OCI-LY7 (cell line): ENCODE measurements at regions not wholly inside any gene's neighbourhood (a gene's known extent, or its start where the extent isn't known, plus 50 kb on each side); places are given as distances from the start of the nearest gene placed in this dataset.
"Not testable (repeated sequence)": the region's sequence is repeated elsewhere in the genome, so short reads cannot be mapped to it uniquely, and the experiment has no call there.

Experiments used
- EZH2phosphoT487 ChIP-seq: fragments of 200-600 bp; sonication (generic); IDR thresholded peaks from 2 replicates; pipeline ENCODE4 v1.6.1; 2018; ENCODE audit warnings: low read depth, borderline replicate concordance, mild to moderate bottlenecking, mixed run types, antibody characterized with exemption, low read length, moderate library complexity, mixed read lengths
- TF ChIP-seq, protein P1 (sequence below): fragments of 200-600 bp; sonication (generic); conservative IDR thresholded peaks from 2 replicates; pipeline ENCODE4 v1.5.1; 2014; ENCODE audit warnings: mild to moderate bottlenecking, antibody characterized with exemption, low read length, moderate library complexity, mixed read lengths

DNA sequence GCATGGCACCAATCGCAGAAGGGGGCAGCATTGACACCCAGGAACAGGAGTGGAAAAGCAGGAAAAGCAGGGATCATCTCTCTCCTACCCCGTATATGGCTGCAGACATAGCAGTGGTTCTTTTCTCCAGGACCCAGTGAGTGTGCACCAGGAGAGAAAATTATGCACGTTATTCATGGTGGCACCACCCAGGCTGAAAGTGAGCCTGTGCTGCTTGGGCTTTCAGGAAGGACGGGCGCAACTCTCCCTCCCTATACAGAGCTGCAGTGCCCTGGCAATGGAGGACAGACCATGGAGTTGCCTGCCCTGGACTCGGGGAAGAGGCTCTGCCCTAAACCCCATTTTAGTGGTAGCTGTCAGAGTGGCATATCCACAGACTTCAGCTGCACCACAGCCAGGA, 132.1 kb downstream of the PPIAL4A start:
- TF ChIP-seq, protein P1, sequence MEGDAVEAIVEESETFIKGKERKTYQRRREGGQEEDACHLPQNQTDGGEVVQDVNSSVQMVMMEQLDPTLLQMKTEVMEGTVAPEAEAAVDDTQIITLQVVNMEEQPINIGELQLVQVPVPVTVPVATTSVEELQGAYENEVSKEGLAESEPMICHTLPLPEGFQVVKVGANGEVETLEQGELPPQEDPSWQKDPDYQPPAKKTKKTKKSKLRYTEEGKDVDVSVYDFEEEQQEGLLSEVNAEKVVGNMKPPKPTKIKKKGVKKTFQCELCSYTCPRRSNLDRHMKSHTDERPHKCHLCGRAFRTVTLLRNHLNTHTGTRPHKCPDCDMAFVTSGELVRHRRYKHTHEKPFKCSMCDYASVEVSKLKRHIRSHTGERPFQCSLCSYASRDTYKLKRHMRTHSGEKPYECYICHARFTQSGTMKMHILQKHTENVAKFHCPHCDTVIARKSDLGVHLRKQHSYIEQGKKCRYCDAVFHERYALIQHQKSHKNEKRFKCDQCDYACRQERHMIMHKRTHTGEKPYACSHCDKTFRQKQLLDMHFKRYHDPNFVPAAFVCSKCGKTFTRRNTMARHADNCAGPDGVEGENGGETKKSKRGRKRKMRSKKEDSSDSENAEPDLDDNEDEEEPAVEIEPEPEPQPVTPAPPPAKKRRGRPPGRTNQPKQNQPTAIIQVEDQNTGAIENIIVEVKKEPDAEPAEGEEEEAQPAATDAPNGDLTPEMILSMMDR, result not testable (repeated sequence)
- not testable (repeated sequence) for TF ChIP-seq EZH2phosphoT487
